Spinal cord (tissue), 9 donors: ENCODE measurements at regions not wholly inside any gene's neighbourhood (a gene's known extent, or its start where the extent isn't known, plus 50 kb on each side); places are given as distances from the start of the nearest gene placed in this dataset.

Source experiments
- DNase-seq, 6 donors: peaks; one replicate each; pipeline versions ENCODE4 v3.0.0 to v3.0.0-alpha.2; 2013 to 2015; ENCODE audit warnings: low spot score in 6 of 6, low read depth in 4 of 6
- H3K27ac ChIP-seq: one replicate; pipeline ENCODE4 v1.5.1; 2013; ENCODE audit warnings: low read depth, low read length, control low read depth
- H3K27me3 ChIP-seq: one replicate; pipeline ENCODE4 v1.6.1; 2013; ENCODE audit warnings: low read length; ENCODE audit not compliant: control insufficient read depth, insufficient read depth
- H3K36me3 ChIP-seq: one replicate; pipeline ENCODE4 v1.6.1; 2013; ENCODE audit warnings: low read length; ENCODE audit not compliant: control insufficient read depth, insufficient read depth
- H3K4me1 ChIP-seq: one replicate; pipeline ENCODE4 v1.6.1; 2013; ENCODE audit warnings: low read length; ENCODE audit not compliant: control insufficient read depth, insufficient read depth
- H3K4me3 ChIP-seq: one replicate; pipeline ENCODE4 v1.5.1; 2013; ENCODE audit warnings: low read depth, low read length, control low read depth
- H3K9me3 ChIP-seq: one replicate; pipeline ENCODE4 v1.6.1; 2013; ENCODE audit warnings: low read length; ENCODE audit not compliant: control insufficient read depth, insufficient read depth
- WGBS: methylation state at CpG from one replicate; pipeline ENCODE4 v1.1.5; 2013; ENCODE audit warnings: missing lambda C conversion rate; ENCODE audit not compliant: insufficient coverage; 5-methylcytosine and 5-hydroxymethylcytosine counted together
- donor health status: healthy.

GRCh38 chr2:166625670-166626069 is 131.6 kb upstream of the SCN7A start:
- WGBS, result no CpG with 5 or more reads among the region's 1 CpG
- Histone ChIP-seq H3K36me3 (no peaks in the 10 kb centered on the region), H3K9me3 (no peaks in the 10 kb centered on the region)

GRCh38 chr2:166614503-166614902 is 120.5 kb upstream of the SCN7A start:
- H3K9me3 ChIP-seq, result peaks cover 1% of the 10 kb centered on the region
- no peak for DNase-seq
- peaks cover 8% of the 10 kb centered on the region for H3K4me1 ChIP-seq

More at GRCh38 chr2:166625670-166626069, 131.6 kb upstream of the SCN7A start:
- no peaks in the 10 kb centered on the region for H3K27me3 ChIP-seq
- H3K27ac ChIP-seq, result no peak overlapping the region
- H3K4me3 ChIP-seq, result no peak overlapping the region
- H3K4me1 ChIP-seq, result peaks cover 4% of the 10 kb centered on the region
- no peak for DNase-seq

GRCh38 chr2:166614029-166614428 is 120.0 kb upstream of the SCN7A start:
- peaks cover 1% of the 10 kb centered on the region for H3K9me3 ChIP-seq
- peaks cover 10% of the 10 kb centered on the region for H3K4me1 ChIP-seq
- peak in 1 of 6 donors; percentile 12 for DNase-seq
- 43% methylated on average over 1 of the region's 4 CpGs for whole genome bisulfite sequencing
- H3K27me3 ChIP-seq, result no peaks in the 10 kb centered on the region
- no peaks in the 10 kb centered on the region for H3K36me3 ChIP-seq
- no peak overlapping the region for H3K4me3 ChIP-seq
- no peak overlapping the region for H3K27ac ChIP-seq

More at GRCh38 chr2:166614503-166614902, 120.5 kb upstream of the SCN7A start:
- H3K27me3 ChIP-seq, result no peaks in the 10 kb centered on the region
- no peak overlapping the region for H3K27ac ChIP-seq
- H3K4me3 ChIP-seq, result no peak overlapping the region
- no peaks in the 10 kb centered on the region for H3K36me3 ChIP-seq

- WGBS, result 80% methylated on average over 1 of the region's 1 CpG
- H3K4me3 ChIP-seq, result no peak overlapping the region
- no peak for DNase-seq
- H3K27ac ChIP-seq, result no peak overlapping the region
- no peaks in the 10 kb centered on the region for H3K27me3 ChIP-seq
- H3K9me3 ChIP-seq, result peaks cover under 1% of the 10 kb centered on the region
- H3K4me1 ChIP-seq, result peaks cover 10% of the 10 kb centered on the region
- H3K36me3 ChIP-seq, result no peaks in the 10 kb centered on the region
These were observed 119.2 kb upstream of the SCN7A start for GRCh38 chr2:166613226-166613625.

GRCh38 chr2:166612214-166612613 is 118.2 kb upstream of the SCN7A start:
- DNase-seq, result no peak
- no peak overlapping the region for H3K4me3 ChIP-seq
- no peak overlapping the region for H3K27ac ChIP-seq
- no peaks in the 10 kb centered on the region for H3K27me3 ChIP-seq
- WGBS, result 92% methylated on average over 3 of the region's 6 CpGs
- peaks cover 10% of the 10 kb centered on the region for H3K4me1 ChIP-seq
- no peaks in the 10 kb centered on the region for H3K36me3 ChIP-seq
- no peaks in the 10 kb centered on the region for H3K9me3 ChIP-seq

GRCh38 chr2:166610913-166611305 is 116.9 kb upstream of the SCN7A start:
- WGBS, result 100% methylated on average over 3 of the region's 5 CpGs
- H3K36me3 ChIP-seq, result no peaks in the 10 kb centered on the region
- no peaks in the 10 kb centered on the region for H3K9me3 ChIP-seq
- no peak overlapping the region for H3K27ac ChIP-seq
- H3K27me3 ChIP-seq, result no peaks in the 10 kb centered on the region
- H3K4me1 ChIP-seq, result peaks cover 10% of the 10 kb centered on the region
- no peak for DNase-seq
- H3K4me3 ChIP-seq, result peak overlapping the region; percentile 39

GRCh38 chr2:166610180-166610912 is 116.3 kb upstream of the SCN7A start:
- no peaks in the 10 kb centered on the region for H3K27me3 ChIP-seq
- no peaks in the 10 kb centered on the region for H3K9me3 ChIP-seq
- H3K27ac ChIP-seq, result no peak overlapping the region
- peak in 2 of 6 donors; percentile 54 to 71 for DNase-seq
- WGBS, result 37% methylated on average over 21 of the region's 28 CpGs
- H3K4me3 ChIP-seq, result peak overlapping the region; percentile 39
- H3K36me3 ChIP-seq, result no peaks in the 10 kb centered on the region
- peaks cover 10% of the 10 kb centered on the region for H3K4me1 ChIP-seq

- WGBS, result 75% methylated on average over 19 of the region's 24 CpGs
- H3K27ac ChIP-seq, result no peak overlapping the region
- DNase-seq, result no peak
These were observed 115.3 kb upstream of the SCN7A start for GRCh38 chr2:166609183-166609959.

GRCh38 chr2:166607880-166608279 is 113.8 kb upstream of the SCN7A start:
- H3K4me1 ChIP-seq, result peaks cover 10% of the 10 kb centered on the region
- no peak overlapping the region for H3K4me3 ChIP-seq
- no CpG with 5 or more reads among the region's 2 CpGs for WGBS
- H3K9me3 ChIP-seq, result no peaks in the 10 kb centered on the region
- no peak overlapping the region for H3K27ac ChIP-seq
- no peak for DNase-seq
- H3K27me3 ChIP-seq, result no peaks in the 10 kb centered on the region
- no peaks in the 10 kb centered on the region for H3K36me3 ChIP-seq

More at GRCh38 chr2:166609183-166609959, 115.3 kb upstream of the SCN7A start:
- no peaks in the 10 kb centered on the region for H3K36me3 ChIP-seq
- no peaks in the 10 kb centered on the region for H3K27me3 ChIP-seq
- peaks cover 10% of the 10 kb centered on the region for H3K4me1 ChIP-seq
- H3K4me3 ChIP-seq, result no peak overlapping the region
- H3K9me3 ChIP-seq, result no peaks in the 10 kb centered on the region

- Histone ChIP-seq H3K27ac (no peak overlapping the region), H3K4me3 (no peak overlapping the region), H3K4me1 (no peaks in the 10 kb centered on the region), H3K27me3 (no peaks in the 10 kb centered on the region), H3K36me3 (no peaks in the 10 kb centered on the region), H3K9me3 (peaks cover 9% of the 10 kb centered on the region)
- DNase-seq, result no peak
- no CpG with 5 or more reads among the region's 1 CpG for WGBS
These were observed 99.4 kb upstream of the SCN7A start for GRCh38 chr2:166593403-166593802.
